GM13976 (cell line): ENCODE measurements at regions not wholly inside any gene's neighbourhood (a gene's known extent, or its start where the extent isn't known, plus 50 kb on each side); places are given as distances from the start of the nearest gene placed in this dataset.

Experiments used
- DNase-seq: peaks from one replicate; pipeline ENCODE4 v3.0.0; 2012; ENCODE audit warnings: low spot score
- in situ Hi-C: fragments of 300-500 bp; cut with MboI; formaldehyde crosslinking; loops from one replicate; pipeline ENCODE4 v1.12.0; 2022; ENCODE audit warnings: low sequenced_read_pairs, mixed read lengths, inconsistent platforms; ENCODE audit not compliant: unreplicated experiment
- TF ChIP-seq, protein P1 (sequence below): IDR thresholded peaks from 2 replicates; pipeline ENCODE4 v1.5.1; 2012; ENCODE audit warnings: borderline replicate concordance, mild to moderate bottlenecking; ENCODE audit not compliant: insufficient read depth; ENCODE audit errors: extremely low read depth, missing control alignments, control extremely low read depth

DNA sequence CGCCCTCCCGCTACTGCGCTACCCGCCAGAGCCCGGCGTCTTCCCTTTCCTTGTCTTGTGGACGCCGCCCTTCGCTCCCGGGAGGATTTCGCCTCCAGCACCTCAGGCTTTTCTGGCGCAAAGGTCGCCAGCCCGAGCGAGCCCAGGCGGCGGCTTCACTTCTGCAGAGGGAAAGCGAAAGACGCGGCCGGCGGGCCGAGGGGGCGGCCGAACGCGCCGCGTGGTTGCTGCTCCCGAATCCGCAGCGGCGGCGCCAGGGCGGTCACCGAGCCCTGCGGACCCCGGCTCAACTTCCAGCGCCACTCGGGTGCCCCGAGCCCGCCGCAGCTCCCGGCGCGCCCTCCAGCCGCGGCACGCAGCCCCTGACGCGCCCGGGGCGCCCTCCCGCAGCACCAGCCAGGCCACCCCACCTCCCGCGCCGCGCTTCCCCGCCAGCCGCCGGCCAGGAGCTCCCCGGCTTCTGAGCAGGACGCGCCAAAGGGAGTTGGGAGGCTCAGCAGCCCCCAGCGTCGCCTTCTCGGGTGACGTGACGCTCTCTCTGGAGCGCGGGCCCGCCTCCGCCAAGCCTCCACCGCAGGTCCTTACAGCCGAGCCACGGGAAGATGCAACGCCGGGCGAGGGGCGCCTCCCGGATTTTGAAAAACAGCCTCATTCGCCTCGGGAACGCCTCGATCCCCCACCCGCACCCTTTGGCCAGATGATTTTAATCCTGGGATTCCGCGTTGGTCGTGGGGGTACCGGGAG is 84.9 kb upstream of the EPB41L3 start:
- peak; percentile 64 for DNase-seq
- TF ChIP-seq, protein P1, sequence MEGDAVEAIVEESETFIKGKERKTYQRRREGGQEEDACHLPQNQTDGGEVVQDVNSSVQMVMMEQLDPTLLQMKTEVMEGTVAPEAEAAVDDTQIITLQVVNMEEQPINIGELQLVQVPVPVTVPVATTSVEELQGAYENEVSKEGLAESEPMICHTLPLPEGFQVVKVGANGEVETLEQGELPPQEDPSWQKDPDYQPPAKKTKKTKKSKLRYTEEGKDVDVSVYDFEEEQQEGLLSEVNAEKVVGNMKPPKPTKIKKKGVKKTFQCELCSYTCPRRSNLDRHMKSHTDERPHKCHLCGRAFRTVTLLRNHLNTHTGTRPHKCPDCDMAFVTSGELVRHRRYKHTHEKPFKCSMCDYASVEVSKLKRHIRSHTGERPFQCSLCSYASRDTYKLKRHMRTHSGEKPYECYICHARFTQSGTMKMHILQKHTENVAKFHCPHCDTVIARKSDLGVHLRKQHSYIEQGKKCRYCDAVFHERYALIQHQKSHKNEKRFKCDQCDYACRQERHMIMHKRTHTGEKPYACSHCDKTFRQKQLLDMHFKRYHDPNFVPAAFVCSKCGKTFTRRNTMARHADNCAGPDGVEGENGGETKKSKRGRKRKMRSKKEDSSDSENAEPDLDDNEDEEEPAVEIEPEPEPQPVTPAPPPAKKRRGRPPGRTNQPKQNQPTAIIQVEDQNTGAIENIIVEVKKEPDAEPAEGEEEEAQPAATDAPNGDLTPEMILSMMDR = no peak
- in situ Hi-C loops = no loop called here

DNA sequence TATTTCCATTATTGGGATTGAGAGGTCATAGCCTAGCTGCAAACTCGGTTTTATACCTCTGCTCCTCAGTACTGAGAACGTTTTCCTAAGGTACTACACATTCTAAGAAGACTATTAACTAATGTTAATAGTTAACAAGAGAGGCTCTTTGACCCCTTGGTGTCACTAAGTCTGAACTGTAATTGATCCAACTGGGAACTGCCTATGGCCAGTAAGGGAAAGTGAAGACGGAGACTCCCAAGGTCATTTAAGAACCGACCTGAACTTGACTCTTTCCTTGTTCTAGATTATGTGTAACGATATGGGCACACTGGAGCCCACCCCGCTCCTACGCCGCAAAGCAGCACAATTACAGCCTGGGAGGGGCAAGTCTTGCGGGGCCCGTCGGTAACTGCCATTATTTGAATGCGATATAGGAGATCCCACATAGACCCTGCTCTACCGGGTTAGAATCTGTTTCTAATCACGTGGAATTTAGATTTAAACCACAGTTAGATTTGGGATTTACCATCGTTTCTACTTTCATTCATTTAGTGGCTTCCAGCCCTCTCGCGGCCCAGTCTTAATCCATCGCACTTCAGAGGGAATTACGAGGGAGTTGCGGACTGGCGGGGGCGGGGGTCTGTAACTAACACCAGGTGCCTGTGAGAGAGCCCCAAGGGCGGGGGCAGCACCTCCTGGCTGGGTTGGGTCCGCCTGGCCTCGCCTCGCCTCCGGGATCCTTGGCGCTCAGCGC is 84.1 kb upstream of the EPB41L3 start:
- no peak for DNase-seq
- TF ChIP-seq, protein P1 = no peak
- in situ Hi-C loops = no loop called here

DNA sequence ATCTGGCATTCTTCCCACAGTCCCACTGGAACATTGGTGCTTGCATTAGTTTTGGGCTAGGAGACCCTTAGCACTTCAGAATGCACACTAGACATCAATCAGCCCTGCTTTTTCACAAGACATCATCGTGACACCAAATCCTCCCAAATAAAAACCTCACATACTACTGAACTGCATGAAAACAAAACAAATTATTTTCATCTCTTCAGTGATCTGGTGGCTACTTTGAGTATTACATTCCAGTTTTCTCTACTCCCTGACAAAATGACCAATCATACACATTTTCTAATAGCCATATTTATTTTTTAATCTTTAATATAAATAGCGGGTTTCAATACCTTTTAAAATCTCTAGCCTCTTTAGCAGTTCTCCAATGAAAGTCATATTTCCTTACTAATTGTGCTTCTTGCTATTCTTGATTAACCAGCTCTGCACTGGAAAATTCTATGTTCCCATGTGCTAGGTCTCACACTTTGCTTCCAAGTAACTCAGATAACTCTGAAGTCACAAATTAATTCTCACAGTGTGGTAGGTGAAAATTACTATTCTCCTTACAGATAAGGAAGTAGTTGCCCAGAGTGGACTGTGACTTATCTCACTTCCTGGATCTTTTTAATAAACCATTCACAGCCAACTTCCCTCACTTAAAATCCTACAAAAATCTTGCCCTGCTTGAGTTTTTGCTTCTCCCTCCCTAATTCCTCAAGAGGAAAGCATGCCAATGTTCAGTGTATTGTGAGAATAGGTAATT is 82.5 kb upstream of the EPB41L3 start:
- no peak for DNase-seq
- in situ Hi-C loops = no loop called here
- TF ChIP-seq, protein P1 = no peak

DNA sequence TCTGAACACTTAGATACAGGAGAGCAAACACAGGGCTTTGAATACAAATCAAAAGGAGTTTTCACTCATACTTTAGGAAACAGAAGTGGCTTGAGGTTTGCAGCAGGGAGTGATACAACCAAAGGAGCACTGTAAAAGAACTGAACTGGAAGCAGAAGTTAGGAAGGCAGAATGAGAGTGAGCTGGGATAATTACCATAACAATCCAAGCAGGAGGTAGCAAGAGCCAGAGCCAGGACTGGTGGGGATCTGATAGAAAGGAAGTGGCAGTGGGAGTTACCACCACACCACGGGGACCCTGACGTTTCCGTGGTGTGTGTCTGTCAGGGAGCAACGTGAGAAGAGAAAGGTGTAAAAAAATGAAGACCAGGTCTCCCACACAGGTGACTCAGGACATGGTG is 81.3 kb upstream of the EPB41L3 start:
- DNase-seq = no peak
- in situ Hi-C loops = no loop called here
- TF ChIP-seq, protein P1 = no peak

DNA sequence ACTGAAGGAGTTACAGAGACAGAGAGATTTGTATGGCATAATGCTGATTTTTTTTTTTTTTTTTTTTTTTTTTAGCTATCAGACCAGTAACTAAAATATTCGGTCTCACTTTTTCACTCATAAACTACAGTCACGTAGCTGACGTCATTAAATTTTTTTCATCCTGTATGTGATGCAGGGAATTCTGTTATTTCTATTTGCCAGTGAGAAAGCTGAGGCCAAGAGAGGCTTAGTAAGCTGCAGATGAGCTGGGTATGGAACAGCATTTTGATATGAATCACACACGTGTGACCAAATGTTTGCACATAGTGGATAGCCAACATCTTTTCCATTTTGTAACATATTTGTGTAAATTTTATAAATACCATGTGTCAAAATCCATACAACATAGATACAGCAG is 79.1 kb upstream of the EPB41L3 start:
- DNase-seq = no peak
- in situ Hi-C loops = loop anchor here (25.0 kb wide), 1 partner anchor 914 kb away; no protein-coding TSS in a partner anchor
- TF ChIP-seq, protein P1 = no peak

DNA sequence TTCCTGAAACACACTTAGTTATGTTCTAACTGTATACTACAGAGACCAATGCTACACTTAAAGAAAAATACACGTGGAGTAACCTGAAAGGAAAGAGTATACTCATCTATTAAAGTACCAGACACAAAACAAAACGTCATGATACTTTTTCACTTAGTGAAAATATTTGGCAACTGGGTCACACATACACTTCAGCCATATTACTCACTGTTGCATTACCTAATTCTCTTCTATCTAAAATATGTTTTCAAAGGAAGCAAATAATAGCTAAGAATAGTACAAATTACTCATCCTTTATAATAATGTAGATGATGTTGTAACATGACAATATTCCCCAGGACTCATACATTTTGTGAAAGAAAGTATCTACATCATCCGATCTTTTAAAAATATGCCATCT is 76.5 kb upstream of the EPB41L3 start:
- no peak for DNase-seq
- TF ChIP-seq, protein P1 = no peak
- in situ Hi-C loops = loop anchor here (25.0 kb wide), 1 partner anchor 917 kb away; no protein-coding TSS in a partner anchor
